ENCODE measurements at regions not wholly inside any gene's neighbourhood (a gene's known extent, or its start where the extent isn't known, plus 50 kb on each side); places are given as distances from the start of the nearest gene placed in this dataset.

DNA sequence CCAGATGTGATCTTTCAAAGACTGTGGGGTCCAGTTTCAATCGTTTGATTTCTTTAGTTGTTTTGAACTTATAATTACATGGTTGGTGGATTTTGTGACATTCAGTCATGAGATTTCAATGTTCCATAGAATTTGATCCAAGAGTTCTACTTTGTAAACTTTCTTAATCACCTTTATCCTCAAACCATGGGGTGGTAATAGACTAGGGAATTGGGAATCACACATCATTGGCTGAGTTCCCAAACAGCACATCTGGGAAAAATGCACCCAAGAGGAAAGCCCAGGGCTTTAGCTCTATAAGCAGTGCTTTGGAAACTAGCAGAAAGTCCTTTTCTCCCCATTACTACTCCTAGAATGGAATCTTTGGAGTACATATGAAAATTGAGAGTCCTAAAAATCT is 177.6 kb downstream of the NNT start:
- no peaks in the 10 kb centered on the region for H3K9me3 ChIP-seq
- no peak for DNase-seq (ENCODE audit: low spot score in 2 of 2)
- peak overlapping the region; percentile 3 to 51 for H3K27ac ChIP-seq
- TF ChIP-seq, protein P1, sequence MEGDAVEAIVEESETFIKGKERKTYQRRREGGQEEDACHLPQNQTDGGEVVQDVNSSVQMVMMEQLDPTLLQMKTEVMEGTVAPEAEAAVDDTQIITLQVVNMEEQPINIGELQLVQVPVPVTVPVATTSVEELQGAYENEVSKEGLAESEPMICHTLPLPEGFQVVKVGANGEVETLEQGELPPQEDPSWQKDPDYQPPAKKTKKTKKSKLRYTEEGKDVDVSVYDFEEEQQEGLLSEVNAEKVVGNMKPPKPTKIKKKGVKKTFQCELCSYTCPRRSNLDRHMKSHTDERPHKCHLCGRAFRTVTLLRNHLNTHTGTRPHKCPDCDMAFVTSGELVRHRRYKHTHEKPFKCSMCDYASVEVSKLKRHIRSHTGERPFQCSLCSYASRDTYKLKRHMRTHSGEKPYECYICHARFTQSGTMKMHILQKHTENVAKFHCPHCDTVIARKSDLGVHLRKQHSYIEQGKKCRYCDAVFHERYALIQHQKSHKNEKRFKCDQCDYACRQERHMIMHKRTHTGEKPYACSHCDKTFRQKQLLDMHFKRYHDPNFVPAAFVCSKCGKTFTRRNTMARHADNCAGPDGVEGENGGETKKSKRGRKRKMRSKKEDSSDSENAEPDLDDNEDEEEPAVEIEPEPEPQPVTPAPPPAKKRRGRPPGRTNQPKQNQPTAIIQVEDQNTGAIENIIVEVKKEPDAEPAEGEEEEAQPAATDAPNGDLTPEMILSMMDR (IDR thresholded peaks at IDR 0.05) = no peak
- no peaks in the 10 kb centered on the region for H3K36me3 ChIP-seq
- no peaks in the 10 kb centered on the region for H3K27me3 ChIP-seq
- intact Hi-C loops (cut with DNase I) = no loop called here
- no peaks in the 10 kb centered on the region for H3K4me1 ChIP-seq
- no peak overlapping the region for H3K4me3 ChIP-seq

GRCh38 chr5:43774881-43775399 is 172.0 kb downstream of the NNT start:
- Histone ChIP-seq H3K27me3 (no peaks in the 10 kb centered on the region), H3K36me3 (no peaks in the 10 kb centered on the region), H3K4me1 (no peaks in the 10 kb centered on the region), H3K27ac (no peak overlapping the region), H3K9me3 (no peaks in the 10 kb centered on the region), H3K4me3 (no peak overlapping the region)
- TF ChIP-seq, protein P1 (IDR thresholded peaks at IDR 0.05) = no peak
- no peak for DNase-seq (ENCODE audit: low spot score in 2 of 2)
- intact Hi-C loops (cut with DNase I) = no loop called here

DNA sequence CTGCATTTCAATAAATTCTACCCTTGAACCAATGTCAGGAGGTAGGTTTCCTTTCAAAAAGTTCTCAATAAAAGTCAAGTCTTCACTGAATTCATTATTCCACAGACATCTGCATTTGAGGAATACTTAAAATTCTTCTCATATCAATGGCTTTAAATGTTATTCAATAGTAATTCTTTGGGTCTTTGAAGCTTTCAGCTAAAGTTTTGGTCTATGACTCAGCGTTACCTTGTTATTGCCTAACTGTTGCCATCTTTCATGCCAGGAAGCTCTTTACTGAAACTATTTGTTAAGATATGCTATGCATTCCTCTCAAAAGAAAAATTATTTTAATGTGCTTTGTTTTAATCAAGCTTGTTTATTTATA is 170.5 kb downstream of the NNT start:
- Histone ChIP-seq H3K27ac (no peak overlapping the region), H3K9me3 (no peaks in the 10 kb centered on the region), H3K4me1 (no peaks in the 10 kb centered on the region), H3K4me3 (no peak overlapping the region), H3K27me3 (no peaks in the 10 kb centered on the region), H3K36me3 (no peaks in the 10 kb centered on the region)
- intact Hi-C loops (cut with DNase I) = no loop called here
- TF ChIP-seq, protein P1 (IDR thresholded peaks at IDR 0.05) = no peak
- DNase-seq (ENCODE audit: low spot score in 2 of 2) = no peak

DNA sequence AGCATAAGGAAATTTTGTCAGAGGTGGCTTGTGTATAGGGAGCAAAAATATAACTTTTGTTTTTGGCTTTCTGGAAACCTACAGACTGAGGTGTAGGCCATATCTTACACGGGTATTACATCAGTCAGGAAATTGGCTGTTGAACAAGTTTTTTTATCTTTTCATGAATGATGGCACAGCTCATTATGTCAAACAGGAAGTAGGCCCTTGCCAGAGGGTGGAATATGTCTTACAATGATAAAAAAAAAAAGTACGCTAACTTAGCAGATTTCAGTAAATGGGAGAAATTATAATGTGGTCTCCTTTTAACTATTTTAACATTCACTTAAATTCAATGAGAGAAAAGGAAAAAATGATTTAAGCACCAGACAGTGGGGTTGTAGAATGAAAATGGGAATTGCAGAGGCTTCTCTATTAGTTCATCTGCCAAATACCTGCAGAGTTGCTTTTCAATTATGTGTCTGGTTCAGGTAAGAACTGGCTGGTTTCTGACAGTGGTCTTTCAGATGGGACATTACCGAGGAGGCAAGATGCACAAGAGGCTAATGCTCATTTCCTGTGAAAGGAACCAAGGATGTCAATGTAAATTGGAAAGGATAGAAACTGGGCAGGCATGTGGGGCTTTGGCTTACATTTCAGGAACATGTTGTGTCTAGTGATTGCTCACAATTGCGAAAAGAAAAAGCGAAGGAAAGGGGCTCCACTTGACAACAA is 169.9 kb downstream of the NNT start:
- Histone ChIP-seq H3K36me3 (no peaks in the 10 kb centered on the region), H3K9me3 (no peaks in the 10 kb centered on the region), H3K27ac (no peak overlapping the region), H3K27me3 (no peaks in the 10 kb centered on the region), H3K4me1 (no peaks in the 10 kb centered on the region), H3K4me3 (no peak overlapping the region)
- TF ChIP-seq, protein P1 (IDR thresholded peaks at IDR 0.05) = no peak
- no peak for DNase-seq (ENCODE audit: low spot score in 2 of 2)
- intact Hi-C loops (cut with DNase I) = no loop called here

- Histone ChIP-seq H3K4me1 (no peaks in the 10 kb centered on the region), H3K36me3 (no peaks in the 10 kb centered on the region), H3K4me3 (no peak overlapping the region), H3K27me3 (no peaks in the 10 kb centered on the region), H3K9me3 (no peaks in the 10 kb centered on the region), H3K27ac (no peak overlapping the region)
- intact Hi-C loops (cut with DNase I) = no loop called here
- no peak for DNase-seq (ENCODE audit: low spot score in 2 of 2)
- TF ChIP-seq, protein P1 (IDR thresholded peaks at IDR 0.05) = no peak
These were observed 169.4 kb downstream of the NNT start for GRCh38 chr5:43772458-43772763.

- H3K27me3 ChIP-seq = no peaks in the 10 kb centered on the region
- intact Hi-C loops (cut with DNase I) = no loop called here
- H3K9me3 ChIP-seq = no peaks in the 10 kb centered on the region
- H3K36me3 ChIP-seq = no peaks in the 10 kb centered on the region
- no peak for DNase-seq (ENCODE audit: low spot score in 2 of 2)
- TF ChIP-seq, protein P1 (IDR thresholded peaks at IDR 0.05) = no peak
- H3K4me3 ChIP-seq = no peak overlapping the region
- H3K4me1 ChIP-seq = no peaks in the 10 kb centered on the region
- H3K27ac ChIP-seq = no peak overlapping the region
These were observed 168.6 kb downstream of the NNT start for GRCh38 chr5:43771611-43772031.
